H1 (cell line): ENCODE measurements at regions not wholly inside any gene's neighbourhood (a gene's known extent, or its start where the extent isn't known, plus 50 kb on each side); places are given as distances from the start of the nearest gene placed in this dataset.

Experiments used
- BACH1 ChIP-seq: IDR thresholded peaks from 2 replicates; pipeline ENCODE4 v1.6.1; 2012; ENCODE audit warnings: low read length, improper control_type of control experiment
- BCL11A ChIP-seq, 2 experiments: IDR thresholded peaks; one replicate each; pipeline ENCODE4 v1.6.1; 2011; ENCODE audit warnings: low read depth in 2 of 2, low read length in 2 of 2, mild to moderate bottlenecking in 2 of 2
- CHD1 ChIP-seq: IDR thresholded peaks from 2 replicates; pipeline ENCODE4 v1.6.1; 2012; ENCODE audit warnings: low read depth, low read length, improper control_type of control experiment
- CREB1 ChIP-seq: IDR thresholded peaks from 2 replicates; pipeline ENCODE4 v1.6.1; 2012; ENCODE audit warnings: inconsistent platforms
- EGR1 ChIP-seq: IDR thresholded peaks from 2 replicates; pipeline ENCODE4 v1.6.1; 2011; ENCODE audit warnings: low read depth, low read length, borderline replicate concordance
- JUND ChIP-seq: IDR thresholded peaks from 2 replicates; pipeline ENCODE4 v1.6.1; 2011; ENCODE audit warnings: mild to moderate bottlenecking, improper control_type of control experiment, low read length
- NANOG ChIP-seq: IDR thresholded peaks from 2 replicates; pipeline ENCODE4 v1.6.1; 2011; ENCODE audit warnings: low read length, low read depth, mild to moderate bottlenecking, inconsistent platforms; ENCODE audit not compliant: insufficient read depth, poor library complexity, severe bottlenecking
- SP2 ChIP-seq: IDR thresholded peaks from 2 replicates; pipeline ENCODE4 v1.6.1; 2012; ENCODE audit warnings: mild to moderate bottlenecking, low read length, inconsistent platforms
- SRF ChIP-seq: IDR thresholded peaks from 2 replicates; pipeline ENCODE4 v1.6.1; 2011; ENCODE audit warnings: mild to moderate bottlenecking, low read depth, low read length, moderate library complexity
- TF ChIP-seq, protein P1 (sequence below): fragments of 300-600 bp; sonication (generic); IDR thresholded peaks from 2 replicates; pipeline ENCODE4 v1.7.1; 2012; ENCODE audit warnings: low read length, moderate library complexity, mild to moderate bottlenecking, inconsistent platforms; ENCODE audit not compliant: insufficient replicate concordance

DNA sequence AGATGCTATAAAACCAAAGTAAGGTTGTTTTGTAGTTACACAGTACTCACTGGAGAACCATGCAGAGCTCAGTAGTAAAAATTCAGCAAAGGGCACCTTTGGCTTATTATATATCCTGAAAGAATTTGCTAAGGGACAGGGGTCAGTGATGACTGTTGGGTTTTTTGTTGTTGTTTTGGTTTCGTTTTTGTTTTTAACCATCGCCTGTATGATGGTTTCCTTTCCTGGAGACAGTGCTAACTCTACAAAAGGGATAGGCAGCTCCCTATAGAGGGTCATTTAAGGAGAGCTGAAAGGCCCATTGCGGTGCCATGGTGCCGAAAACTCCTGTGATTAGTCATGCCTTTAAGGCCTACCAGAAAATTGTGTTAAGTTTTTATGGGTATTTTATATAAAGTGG, 118.2 kb upstream of the GOLIM4 start (continued):
- TF ChIP-seq, protein P1, sequence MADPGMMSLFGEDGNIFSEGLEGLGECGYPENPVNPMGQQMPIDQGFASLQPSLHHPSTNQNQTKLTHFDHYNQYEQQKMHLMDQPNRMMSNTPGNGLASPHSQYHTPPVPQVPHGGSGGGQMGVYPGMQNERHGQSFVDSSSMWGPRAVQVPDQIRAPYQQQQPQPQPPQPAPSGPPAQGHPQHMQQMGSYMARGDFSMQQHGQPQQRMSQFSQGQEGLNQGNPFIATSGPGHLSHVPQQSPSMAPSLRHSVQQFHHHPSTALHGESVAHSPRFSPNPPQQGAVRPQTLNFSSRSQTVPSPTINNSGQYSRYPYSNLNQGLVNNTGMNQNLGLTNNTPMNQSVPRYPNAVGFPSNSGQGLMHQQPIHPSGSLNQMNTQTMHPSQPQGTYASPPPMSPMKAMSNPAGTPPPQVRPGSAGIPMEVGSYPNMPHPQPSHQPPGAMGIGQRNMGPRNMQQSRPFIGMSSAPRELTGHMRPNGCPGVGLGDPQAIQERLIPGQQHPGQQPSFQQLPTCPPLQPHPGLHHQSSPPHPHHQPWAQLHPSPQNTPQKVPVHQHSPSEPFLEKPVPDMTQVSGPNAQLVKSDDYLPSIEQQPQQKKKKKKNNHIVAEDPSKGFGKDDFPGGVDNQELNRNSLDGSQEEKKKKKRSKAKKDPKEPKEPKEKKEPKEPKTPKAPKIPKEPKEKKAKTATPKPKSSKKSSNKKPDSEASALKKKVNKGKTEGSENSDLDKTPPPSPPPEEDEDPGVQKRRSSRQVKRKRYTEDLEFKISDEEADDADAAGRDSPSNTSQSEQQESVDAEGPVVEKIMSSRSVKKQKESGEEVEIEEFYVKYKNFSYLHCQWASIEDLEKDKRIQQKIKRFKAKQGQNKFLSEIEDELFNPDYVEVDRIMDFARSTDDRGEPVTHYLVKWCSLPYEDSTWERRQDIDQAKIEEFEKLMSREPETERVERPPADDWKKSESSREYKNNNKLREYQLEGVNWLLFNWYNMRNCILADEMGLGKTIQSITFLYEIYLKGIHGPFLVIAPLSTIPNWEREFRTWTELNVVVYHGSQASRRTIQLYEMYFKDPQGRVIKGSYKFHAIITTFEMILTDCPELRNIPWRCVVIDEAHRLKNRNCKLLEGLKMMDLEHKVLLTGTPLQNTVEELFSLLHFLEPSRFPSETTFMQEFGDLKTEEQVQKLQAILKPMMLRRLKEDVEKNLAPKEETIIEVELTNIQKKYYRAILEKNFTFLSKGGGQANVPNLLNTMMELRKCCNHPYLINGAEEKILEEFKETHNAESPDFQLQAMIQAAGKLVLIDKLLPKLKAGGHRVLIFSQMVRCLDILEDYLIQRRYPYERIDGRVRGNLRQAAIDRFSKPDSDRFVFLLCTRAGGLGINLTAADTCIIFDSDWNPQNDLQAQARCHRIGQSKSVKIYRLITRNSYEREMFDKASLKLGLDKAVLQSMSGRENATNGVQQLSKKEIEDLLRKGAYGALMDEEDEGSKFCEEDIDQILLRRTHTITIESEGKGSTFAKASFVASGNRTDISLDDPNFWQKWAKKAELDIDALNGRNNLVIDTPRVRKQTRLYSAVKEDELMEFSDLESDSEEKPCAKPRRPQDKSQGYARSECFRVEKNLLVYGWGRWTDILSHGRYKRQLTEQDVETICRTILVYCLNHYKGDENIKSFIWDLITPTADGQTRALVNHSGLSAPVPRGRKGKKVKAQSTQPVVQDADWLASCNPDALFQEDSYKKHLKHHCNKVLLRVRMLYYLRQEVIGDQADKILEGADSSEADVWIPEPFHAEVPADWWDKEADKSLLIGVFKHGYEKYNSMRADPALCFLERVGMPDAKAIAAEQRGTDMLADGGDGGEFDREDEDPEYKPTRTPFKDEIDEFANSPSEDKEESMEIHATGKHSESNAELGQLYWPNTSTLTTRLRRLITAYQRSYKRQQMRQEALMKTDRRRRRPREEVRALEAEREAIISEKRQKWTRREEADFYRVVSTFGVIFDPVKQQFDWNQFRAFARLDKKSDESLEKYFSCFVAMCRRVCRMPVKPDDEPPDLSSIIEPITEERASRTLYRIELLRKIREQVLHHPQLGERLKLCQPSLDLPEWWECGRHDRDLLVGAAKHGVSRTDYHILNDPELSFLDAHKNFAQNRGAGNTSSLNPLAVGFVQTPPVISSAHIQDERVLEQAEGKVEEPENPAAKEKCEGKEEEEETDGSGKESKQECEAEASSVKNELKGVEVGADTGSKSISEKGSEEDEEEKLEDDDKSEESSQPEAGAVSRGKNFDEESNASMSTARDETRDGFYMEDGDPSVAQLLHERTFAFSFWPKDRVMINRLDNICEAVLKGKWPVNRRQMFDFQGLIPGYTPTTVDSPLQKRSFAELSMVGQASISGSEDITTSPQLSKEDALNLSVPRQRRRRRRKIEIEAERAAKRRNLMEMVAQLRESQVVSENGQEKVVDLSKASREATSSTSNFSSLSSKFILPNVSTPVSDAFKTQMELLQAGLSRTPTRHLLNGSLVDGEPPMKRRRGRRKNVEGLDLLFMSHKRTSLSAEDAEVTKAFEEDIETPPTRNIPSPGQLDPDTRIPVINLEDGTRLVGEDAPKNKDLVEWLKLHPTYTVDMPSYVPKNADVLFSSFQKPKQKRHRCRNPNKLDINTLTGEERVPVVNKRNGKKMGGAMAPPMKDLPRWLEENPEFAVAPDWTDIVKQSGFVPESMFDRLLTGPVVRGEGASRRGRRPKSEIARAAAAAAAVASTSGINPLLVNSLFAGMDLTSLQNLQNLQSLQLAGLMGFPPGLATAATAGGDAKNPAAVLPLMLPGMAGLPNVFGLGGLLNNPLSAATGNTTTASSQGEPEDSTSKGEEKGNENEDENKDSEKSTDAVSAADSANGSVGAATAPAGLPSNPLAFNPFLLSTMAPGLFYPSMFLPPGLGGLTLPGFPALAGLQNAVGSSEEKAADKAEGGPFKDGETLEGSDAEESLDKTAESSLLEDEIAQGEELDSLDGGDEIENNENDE = no peak
- no peak for TF ChIP-seq CREB1
- no peak for TF ChIP-seq BCL11A (IDR thresholded peaks at IDR 0.05; ENCODE audit: low read depth in 2 of 2, low read length in 2 of 2)
- TF ChIP-seq CHD1 = no peak
- TF ChIP-seq EGR1 = no peak
- TF ChIP-seq NANOG = no peak
- TF ChIP-seq JUND = no peak
- TF ChIP-seq SP2 = no peak
- TF ChIP-seq BACH1 = no peak
- TF ChIP-seq SRF = no peak
